ENCODE measurements at regions not wholly inside any gene's neighbourhood (a gene's known extent, or its start where the extent isn't known, plus 50 kb on each side); places are given as distances from the start of the nearest gene placed in this dataset.

- no peak for TF ChIP-seq POLR2A (IDR thresholded peaks at IDR 0.05)
- TF ChIP-seq POLR2AphosphoS5 (IDR thresholded peaks at IDR 0.05): no peak
- TF ChIP-seq CTCF (IDR thresholded peaks at IDR 0.05 in 8 of 11, conservative IDR thresholded peaks at IDR 0.05 in 3 of 11): no peak
Measured at GRCh38 chrX:122279746-122280145, 904.3 kb upstream of the GRIA3 start.

All from spleen (tissue), 7 donors.